PFSK-1 (cell line): ENCODE measurements at regions not wholly inside any gene's neighbourhood (a gene's known extent, or its start where the extent isn't known, plus 50 kb on each side); places are given as distances from the start of the nearest gene placed in this dataset.

Experiments used
- FOXP2 ChIP-seq: optimal IDR thresholded peaks from 2 replicates; pipeline ENCODE3; 2011; ENCODE audit warnings: borderline replicate concordance, control low read depth, inconsistent platforms; ENCODE audit not compliant: insufficient read depth; ENCODE audit errors: extremely low read length, extremely low read depth
- POLR2AphosphoS5 ChIP-seq: IDR thresholded peaks from 2 replicates; pipeline ENCODE4 v1.6.1; 2012; ENCODE audit warnings: low read depth, mild to moderate bottlenecking, control low read depth, low read length, moderate library complexity

DNA sequence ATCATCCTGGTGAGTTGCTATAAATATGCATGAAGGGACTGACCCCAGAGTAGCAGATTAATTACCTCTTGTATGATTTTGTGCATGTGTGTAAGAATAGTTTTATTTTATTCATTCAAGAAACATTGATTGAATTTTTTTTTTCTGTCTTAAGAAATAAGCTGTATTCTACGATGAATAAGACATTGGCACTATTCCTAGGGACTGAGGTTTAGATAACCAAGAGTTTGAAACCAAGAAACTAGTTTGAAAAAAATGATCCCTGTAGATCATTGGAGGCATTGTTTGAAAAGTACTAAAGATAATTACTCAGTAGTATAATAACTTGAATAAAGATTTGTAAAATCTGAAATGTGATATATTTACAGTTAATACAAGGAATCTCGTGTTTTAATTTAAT, 1086.9 kb downstream of the PCDH7 start:
- no peak for TF ChIP-seq POLR2AphosphoS5
- TF ChIP-seq FOXP2: no peak
